H1 (cell line): ENCODE measurements at regions not wholly inside any gene's neighbourhood (a gene's known extent, or its start where the extent isn't known, plus 50 kb on each side); places are given as distances from the start of the nearest gene placed in this dataset.

Experiments
- CTCF ChIA-PET: fragments of 300-600 bp; sonication (Branson Sonifier 250); formaldehyde crosslinking; loops from one replicate; lab custom pipeline; 2021; ENCODE audit not compliant: partially characterized antibody; lab: Charles Lee
- POLR2A ChIA-PET: fragments of 300-600 bp; sonication (Branson Sonifier 250); formaldehyde crosslinking; loops from one replicate; lab custom pipeline; 2021; ENCODE audit warnings: inconsistent platforms; ENCODE audit not compliant: partially characterized antibody; lab: Charles Lee
- DNase-seq, 2 experiments: peaks; one replicate each; pipeline versions ENCODE4 v3.0.0 to v3.0.0-alpha.2; 2010 to 2022; ENCODE audit warnings: low spot score in 2 of 2, low read depth in 1 of 2, mixed read lengths in 1 of 2
- FAIRE-seq: peaks from 2 replicates; lab custom pipeline; 2011; peaks lifted over from hg19 to GRCh38; lab: Jason Lieb, UNC
- H2AFZ ChIP-seq: 2 replicates; pipeline ENCODE4 v1.8.1; 2012; ENCODE audit warnings: low read length, inconsistent platforms
- H2AK5ac ChIP-seq: 2 replicates; pipeline ENCODE4 v1.6.1; 2013; ENCODE audit warnings: low read depth, low read length
- H2BK120ac ChIP-seq: replicated peaks from 2 replicates; pipeline ENCODE3; 2013; ENCODE audit warnings: low read depth, low read length, inconsistent platforms
- H2BK12ac ChIP-seq: 2 replicates; pipeline ENCODE4 v1.6.1; 2013; ENCODE audit warnings: low read depth, low read length
- H2BK15ac ChIP-seq: 2 replicates; pipeline ENCODE4 v1.6.1; 2013; ENCODE audit warnings: low read length
- H2BK20ac ChIP-seq: 2 replicates; pipeline ENCODE4 v1.6.1; 2013; ENCODE audit warnings: low read length
- H2BK5ac ChIP-seq: 2 replicates; pipeline ENCODE4 v1.6.1; 2013; ENCODE audit warnings: low read depth, low read length
- H3K14ac ChIP-seq: 2 replicates; pipeline ENCODE4 v1.6.1; 2013; ENCODE audit warnings: inconsistent platforms; ENCODE audit not compliant: insufficient read length
- H3K18ac ChIP-seq: 2 replicates; pipeline ENCODE4 v1.6.1; 2013; ENCODE audit warnings: low read length; ENCODE audit errors: extremely low read depth
- H3K23ac ChIP-seq: 2 replicates; pipeline ENCODE4 v1.6.1; 2013; ENCODE audit warnings: inconsistent platforms; ENCODE audit not compliant: insufficient read length
- H3K23me2 ChIP-seq: 2 replicates; pipeline ENCODE4 v1.6.1; 2013; ENCODE audit warnings: low read depth, low read length
- H3K27ac ChIP-seq: 2 replicates; pipeline ENCODE4 v1.6.1; 2011; ENCODE audit warnings: low read depth, low read length, inconsistent platforms
- H3K27me3 ChIP-seq, 4 experiments: replicated peaks in 1 of 4; 1 replicate in 1 of 4; 2 replicates in 3 of 4; pipeline versions ENCODE4 v1.6.1 to v1.8.1; 2011 to 2013; ENCODE audit warnings: low read length in 3 of 4, mild to moderate bottlenecking in 3 of 4, inconsistent platforms in 2 of 4, mixed read lengths in 2 of 4, moderate library complexity in 1 of 4; ENCODE audit not compliant: control insufficient read depth in 3 of 4, insufficient read depth in 3 of 4; ENCODE audit errors: extremely low read depth in 1 of 4
- H3K36me3 ChIP-seq, 4 experiments: 2 replicates each; pipeline versions ENCODE4 v1.6.1 to v1.8.1; 2011 to 2013; ENCODE audit warnings: mild to moderate bottlenecking in 4 of 4, low read length in 3 of 4, moderate library complexity in 2 of 4, control low read depth in 1 of 4, inconsistent platforms in 1 of 4; ENCODE audit not compliant: insufficient read depth in 4 of 4, control insufficient read depth in 2 of 4
- H3K4ac ChIP-seq: replicated peaks from 2 replicates; pipeline ENCODE3; 2013; ENCODE audit warnings: low read length, low read depth, mixed read lengths, inconsistent platforms; ENCODE audit not compliant: insufficient read length
- H3K4me1 ChIP-seq, 4 experiments: replicated peaks in 1 of 4; 1 replicate in 1 of 4; 2 replicates in 3 of 4; pipeline versions ENCODE4 v1.6.1 to v1.8.1; 2011 to 2013; ENCODE audit warnings: low read length in 3 of 4, inconsistent platforms in 2 of 4, mixed read lengths in 1 of 4; ENCODE audit not compliant: insufficient read depth in 4 of 4, control insufficient read depth in 3 of 4
- H3K4me2 ChIP-seq, 2 experiments: 2 replicates each; pipeline versions ENCODE4 v1.6.1 to v1.8.1; 2011 to 2013; ENCODE audit warnings: low read depth in 2 of 2, low read length in 2 of 2, control low read depth in 1 of 2, inconsistent platforms in 1 of 2, mild to moderate bottlenecking in 1 of 2; ENCODE audit not compliant: insufficient read depth in 1 of 2
- H3K4me3 ChIP-seq, 4 experiments: fragments of 200-600, 300-600 bp in 1 of 4; sonication (generic), shearing (Covaris generic), sonication (Bioruptor Twin) in 1 of 4; 2 replicates each; pipeline versions ENCODE4 v1.5.1 to v1.8.1; 2011 to 2016; ENCODE audit warnings: low read length in 4 of 4, low read depth in 3 of 4, control low read depth in 2 of 4, inconsistent platforms in 2 of 4, mild to moderate bottlenecking in 2 of 4, mixed read lengths in 1 of 4, moderate library complexity in 1 of 4; ENCODE audit not compliant: insufficient read depth in 2 of 4; ENCODE audit errors: extremely low read depth in 1 of 4
- H3K56ac ChIP-seq: replicated peaks from 2 replicates; pipeline ENCODE3; 2013; ENCODE audit warnings: low read depth, mild to moderate bottlenecking, mixed read lengths, low read length, inconsistent platforms; ENCODE audit not compliant: insufficient read length
- H3K79me1 ChIP-seq: 2 replicates; pipeline ENCODE4 v1.6.1; 2013; ENCODE audit warnings: low read depth, low read length, control low read depth
- H3K79me2 ChIP-seq, 2 experiments: 2 replicates each; pipeline versions ENCODE4 v1.6.1 to v1.8.1; 2012 to 2013; ENCODE audit warnings: low read length in 2 of 2, mild to moderate bottlenecking in 2 of 2, inconsistent platforms in 1 of 2; ENCODE audit not compliant: insufficient read depth in 2 of 2, control insufficient read depth in 1 of 2
- H3K9ac ChIP-seq, 4 experiments: replicated peaks in 1 of 4; 1 replicate in 1 of 4; 2 replicates in 3 of 4; pipeline versions ENCODE4 v1.6.1 to v1.8.1; 2011 to 2013; ENCODE audit warnings: low read depth in 3 of 4, low read length in 3 of 4, control low read depth in 2 of 4, mild to moderate bottlenecking in 2 of 4, moderate library complexity in 2 of 4, inconsistent platforms in 1 of 4; ENCODE audit errors: extremely low read depth in 1 of 4
- H3K9me3 ChIP-seq, 2 experiments: 2 replicates each; pipeline versions ENCODE4 v1.6.1 to v1.8.1; 2012 to 2013; ENCODE audit warnings: mild to moderate bottlenecking in 2 of 2, moderate library complexity in 2 of 2, control low read depth in 1 of 2, inconsistent platforms in 1 of 2, low read depth in 1 of 2, low read length in 1 of 2, mixed read lengths in 1 of 2; ENCODE audit not compliant: insufficient read depth in 2 of 2
- H4K20me1 ChIP-seq, 2 experiments: replicated peaks in 1 of 2; 2 replicates each; pipeline versions ENCODE3 to v1.8.1; 2011 to 2013; ENCODE audit warnings: inconsistent platforms in 2 of 2, low read length in 2 of 2, mild to moderate bottlenecking in 1 of 2; ENCODE audit not compliant: insufficient read depth in 2 of 2, control insufficient read depth in 1 of 2
- H4K5ac ChIP-seq: 2 replicates; pipeline ENCODE4 v1.6.1; 2013; ENCODE audit warnings: low read length, low read depth, mixed read lengths, inconsistent platforms; ENCODE audit not compliant: insufficient read length
- H4K8ac ChIP-seq: 2 replicates; pipeline ENCODE4 v1.8.0; 2013; ENCODE audit warnings: mild to moderate bottlenecking, moderate library complexity, low read length, inconsistent platforms; ENCODE audit not compliant: insufficient read depth; ENCODE audit errors: extremely low read depth
- H4K91ac ChIP-seq: replicated peaks from 2 replicates; pipeline ENCODE3; 2013; ENCODE audit warnings: low read length, mixed read lengths, inconsistent platforms; ENCODE audit not compliant: insufficient read length
- BRCA1 ChIP-seq: IDR thresholded peaks from 2 replicates; pipeline ENCODE4 v1.6.1; 2012; ENCODE audit warnings: low read depth, low read length, improper control_type of control experiment
- CBX8 ChIP-seq: fragments of 300-800, 300-1000 bp; sonication (generic); IDR thresholded peaks from 2 replicates; pipeline ENCODE4 v1.7.1; 2016; ENCODE audit warnings: low read depth, low read length, borderline replicate concordance
- FOSL1 ChIP-seq: IDR thresholded peaks from 2 replicates; pipeline ENCODE4 v1.6.1; 2011; ENCODE audit warnings: mild to moderate bottlenecking, low read depth, low read length, moderate library complexity; ENCODE audit not compliant: insufficient read depth
- GABPA ChIP-seq: IDR thresholded peaks from 2 replicates; pipeline ENCODE4 v1.6.1; 2011; ENCODE audit warnings: mild to moderate bottlenecking, low read length, moderate library complexity, borderline replicate concordance; ENCODE audit not compliant: insufficient read depth
- JUN ChIP-seq: IDR thresholded peaks from 2 replicates; pipeline ENCODE4 v1.6.1; 2011; ENCODE audit warnings: low read depth, mild to moderate bottlenecking, improper control_type of control experiment, low read length
- NRF1 ChIP-seq: IDR thresholded peaks from 2 replicates; pipeline ENCODE4 v1.6.1; 2011; ENCODE audit warnings: mild to moderate bottlenecking, low read depth, low read length, improper control_type of control experiment
- RNF2 ChIP-seq: fragments of 200-900, 300-1000 bp; sonication (generic); IDR thresholded peaks from 2 replicates; pipeline ENCODE4 v1.7.1; 2016; ENCODE audit warnings: borderline replicate concordance, low read depth, mild to moderate bottlenecking, antibody characterized with exemption, low read length; ENCODE audit not compliant: poor library complexity, severe bottlenecking; ENCODE audit errors: missing control alignments
- SAP30 ChIP-seq: fragments of 300-600 bp; sonication (generic); IDR thresholded peaks from 2 replicates; pipeline ENCODE4 v1.7.1; 2012; ENCODE audit warnings: low read length, moderate library complexity, mild to moderate bottlenecking, inconsistent platforms; ENCODE audit not compliant: insufficient read depth, insufficient replicate concordance
- SIN3A ChIP-seq, 2 experiments: IDR thresholded peaks in 1 of 2; conservative IDR thresholded peaks in 1 of 2; 2 replicates each; pipeline ENCODE4 v1.6.1; 2011 to 2012; ENCODE audit warnings: low read length in 2 of 2, improper control_type of control experiment in 1 of 2, low read depth in 1 of 2, mild to moderate bottlenecking in 1 of 2
- SP2 ChIP-seq: IDR thresholded peaks from 2 replicates; pipeline ENCODE4 v1.6.1; 2012; ENCODE audit warnings: mild to moderate bottlenecking, low read length, inconsistent platforms
- SP4 ChIP-seq: IDR thresholded peaks from 2 replicates; pipeline ENCODE4 v1.6.1; 2012; ENCODE audit warnings: low read length, inconsistent platforms
- whole genome bisulfite sequencing, 2 experiments: shearing (Covaris generic) in 1 of 2; methylation state at CpG; one replicate each; pipeline versions ENCODE4 v1.1.6 to v1.1.7; 2013 to 2015; ENCODE audit warnings: low lambda C conversion rate in 2 of 2, mixed read lengths in 2 of 2, inconsistent platforms in 1 of 2, low coverage in 1 of 2, missing lambda C conversion rate in 1 of 2; ENCODE audit not compliant: insufficient replicate concordance in 2 of 2, insufficient coverage in 1 of 2, insufficient read length in 1 of 2; ENCODE audit errors: extremely low coverage in 1 of 2, missing lambda C conversion rate in 1 of 2; 5-methylcytosine and 5-hydroxymethylcytosine counted together

- TF ChIP-seq FOSL1, result no peak
These were observed 396.9 kb downstream of the AGTPBP1 start (continued) for GRCh38 chr9:85344901-85345300.

DNA sequence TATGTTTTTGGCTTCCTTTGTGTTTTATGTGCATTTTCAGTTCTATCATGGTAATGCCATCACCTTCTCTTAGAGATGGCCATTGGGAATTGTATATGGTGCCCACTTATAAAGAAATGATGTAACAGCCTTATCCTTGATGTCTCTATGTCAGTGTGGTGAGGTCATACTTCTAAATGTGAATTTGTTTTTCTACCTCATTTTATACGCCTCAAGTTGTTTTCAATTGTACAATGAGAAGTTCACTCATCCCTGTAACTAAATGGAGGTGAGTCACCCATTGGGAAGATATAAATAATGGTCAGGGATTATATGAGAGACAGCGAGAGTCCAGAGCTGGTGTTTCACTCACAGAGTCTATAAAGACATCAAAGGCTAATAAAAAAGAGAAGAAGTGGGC lies 402.4 kb downstream of the AGTPBP1 start:
- Histone ChIP-seq H3K4ac (no peak overlapping the region), H3K56ac (no peak overlapping the region), H2AK5ac (no peak overlapping the region), H3K23ac (no peak overlapping the region), H2BK120ac (no peak overlapping the region), H3K18ac (no peak overlapping the region), H4K20me1 (no peaks in the 10 kb centered on the region), H4K5ac (no peak overlapping the region), H3K27ac (no peak overlapping the region), H4K91ac (no peak overlapping the region), H3K9ac (no peak overlapping the region), H2BK15ac (no peak overlapping the region), H3K4me2 (no peak overlapping the region), H2BK5ac (no peak overlapping the region), H3K9me3 (no peaks in the 10 kb centered on the region), H3K36me3 (no peaks in the 10 kb centered on the region), H3K79me2 (no peaks in the 10 kb centered on the region), H2AFZ (no peak overlapping the region), H3K23me2 (no peaks in the 10 kb centered on the region; the same call in 1 of the 2 replicates), H2BK12ac (no peak overlapping the region), H3K4me3 (no peak overlapping the region), H3K4me1 (no peaks in the 10 kb centered on the region), H3K14ac (no peak overlapping the region), H4K8ac (no peak overlapping the region), H2BK20ac (no peak overlapping the region), H3K79me1 (no peaks in the 10 kb centered on the region), H3K27me3 (no peaks in the 10 kb centered on the region; a peak in 1 of 7 replicates)
- TF ChIP-seq NRF1 (no peak), SP2 (no peak), CBX8 (no peak), SP4 (no peak), SAP30 (no peak), GABPA (no peak), JUN (no peak), RNF2 (no peak), BRCA1 (no peak), SIN3A (conservative IDR thresholded peaks at IDR 0.05 in 1 of 2, IDR thresholded peaks at IDR 0.05 in 1 of 2; ENCODE audit: low read depth in 1 of 2, low read length in 2 of 2) (no peak)
- ChIA-PET POLR2A (no interaction called here), CTCF (interaction anchor here (0.9 kb wide), 1 partner anchor 86 kb away, joined by 3 read pairs; no protein-coding TSS in a partner anchor)
- FAIRE-seq (no peak), DNase-seq (no peak)
- 48% methylated on average over 2 of the region's 2 CpGs; no CpG with 5 or more reads in 1 of the 2 experiments for WGBS, 2 experiments
